AG09319 (cell line): ENCODE measurements at regions not wholly inside any gene's neighbourhood (a gene's known extent, or its start where the extent isn't known, plus 50 kb on each side); places are given as distances from the start of the nearest gene placed in this dataset.

Experiments used
- DNase-seq: peaks from one replicate; pipeline ENCODE4 v3.0.0-alpha.2; 2010; ENCODE audit warnings: low read depth; ENCODE audit errors: extremely low read depth
- TF ChIP-seq, protein P1 (sequence below): IDR thresholded peaks from 2 replicates; pipeline ENCODE4 v1.5.1; 2011; ENCODE audit warnings: low read depth, mild to moderate bottlenecking, inconsistent platforms, low read length, moderate library complexity

DNA sequence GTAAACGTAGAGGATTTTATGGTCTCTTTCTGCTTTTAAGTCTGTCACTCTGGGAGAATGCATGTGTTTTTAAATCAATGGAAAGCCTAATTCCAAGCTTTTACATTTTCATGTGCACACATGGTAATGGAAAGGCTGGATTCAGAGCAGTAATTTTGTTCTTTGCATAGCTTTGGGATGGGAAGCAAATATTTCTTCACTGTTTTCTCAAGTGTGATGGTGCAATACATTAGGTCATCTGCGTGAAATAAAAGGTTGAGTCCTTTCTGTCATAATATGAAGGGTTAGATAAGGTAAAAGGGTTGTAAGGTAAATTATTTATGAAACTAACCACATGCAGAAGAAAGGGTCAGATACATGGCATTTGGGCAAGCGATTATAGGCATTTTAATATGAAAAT is 88.2 kb upstream of the NR3C1 start:
- TF ChIP-seq, protein P1, sequence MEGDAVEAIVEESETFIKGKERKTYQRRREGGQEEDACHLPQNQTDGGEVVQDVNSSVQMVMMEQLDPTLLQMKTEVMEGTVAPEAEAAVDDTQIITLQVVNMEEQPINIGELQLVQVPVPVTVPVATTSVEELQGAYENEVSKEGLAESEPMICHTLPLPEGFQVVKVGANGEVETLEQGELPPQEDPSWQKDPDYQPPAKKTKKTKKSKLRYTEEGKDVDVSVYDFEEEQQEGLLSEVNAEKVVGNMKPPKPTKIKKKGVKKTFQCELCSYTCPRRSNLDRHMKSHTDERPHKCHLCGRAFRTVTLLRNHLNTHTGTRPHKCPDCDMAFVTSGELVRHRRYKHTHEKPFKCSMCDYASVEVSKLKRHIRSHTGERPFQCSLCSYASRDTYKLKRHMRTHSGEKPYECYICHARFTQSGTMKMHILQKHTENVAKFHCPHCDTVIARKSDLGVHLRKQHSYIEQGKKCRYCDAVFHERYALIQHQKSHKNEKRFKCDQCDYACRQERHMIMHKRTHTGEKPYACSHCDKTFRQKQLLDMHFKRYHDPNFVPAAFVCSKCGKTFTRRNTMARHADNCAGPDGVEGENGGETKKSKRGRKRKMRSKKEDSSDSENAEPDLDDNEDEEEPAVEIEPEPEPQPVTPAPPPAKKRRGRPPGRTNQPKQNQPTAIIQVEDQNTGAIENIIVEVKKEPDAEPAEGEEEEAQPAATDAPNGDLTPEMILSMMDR, result no peak
- no peak for DNase-seq

DNA sequence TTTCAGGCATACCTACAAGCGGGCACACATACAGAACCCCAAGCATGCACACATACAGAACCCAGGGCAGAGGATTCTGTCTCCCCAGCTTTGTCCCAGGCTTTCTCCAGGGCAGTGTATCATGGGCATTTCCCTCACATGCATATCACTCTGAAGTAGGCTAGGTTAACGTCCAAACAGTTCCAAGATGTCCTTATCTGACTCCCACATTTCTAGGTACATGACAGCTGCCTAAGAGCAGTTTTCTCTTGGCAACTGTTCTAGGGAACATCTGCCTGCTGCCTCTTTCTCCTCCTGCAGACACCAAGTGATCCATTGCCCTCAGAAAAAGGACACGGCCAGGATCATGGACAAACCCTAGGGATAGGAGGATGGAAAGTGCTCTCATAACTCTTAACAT is 84.9 kb upstream of the NR3C1 start:
- DNase-seq, result no peak
- TF ChIP-seq, protein P1, result no peak

- no peak for DNase-seq
- TF ChIP-seq, protein P1, result no peak
These were observed 81.1 kb upstream of the NR3C1 start for GRCh38 chr5:143484601-143485000.

DNA sequence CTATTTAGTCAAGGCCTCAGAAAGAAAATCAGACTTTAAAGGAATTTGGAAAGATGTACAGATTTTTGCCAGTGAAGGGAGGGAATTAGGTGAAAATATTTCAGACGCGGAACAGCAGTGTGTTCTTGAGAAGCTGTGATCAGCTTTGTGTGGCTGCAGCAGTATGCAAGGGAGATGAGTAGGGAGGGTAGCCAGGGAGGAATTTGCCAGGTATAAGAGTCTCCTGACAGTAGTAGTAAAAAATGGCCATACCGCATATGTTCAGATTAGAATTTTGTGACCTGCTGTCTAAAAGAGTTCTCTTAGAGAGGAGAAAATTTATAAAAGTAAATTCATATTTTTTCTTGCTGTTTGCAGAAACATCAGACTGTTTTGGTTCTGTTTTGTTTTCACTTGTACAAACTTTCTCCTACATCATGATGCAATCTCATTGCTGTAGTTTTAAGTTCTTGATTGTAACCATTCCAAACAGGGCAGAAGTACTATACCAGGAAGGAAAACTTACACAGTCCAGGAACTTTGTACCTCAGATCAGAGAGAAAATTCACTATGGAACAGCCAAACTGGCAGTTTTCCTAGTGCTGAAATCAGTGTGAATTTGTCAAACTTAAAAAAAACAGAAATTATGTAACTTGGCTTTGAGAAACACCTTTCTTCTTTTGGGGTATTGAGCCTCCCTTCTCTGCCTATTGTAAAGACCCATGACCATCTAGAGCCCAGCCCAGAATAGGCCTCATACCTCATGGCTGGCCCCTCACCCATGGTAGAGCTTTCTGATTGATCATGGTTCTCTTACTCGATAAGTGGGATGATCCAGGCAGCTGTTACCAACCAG is 78.4 kb upstream of the NR3C1 start:
- TF ChIP-seq, protein P1, result no peak
- no peak for DNase-seq

DNA sequence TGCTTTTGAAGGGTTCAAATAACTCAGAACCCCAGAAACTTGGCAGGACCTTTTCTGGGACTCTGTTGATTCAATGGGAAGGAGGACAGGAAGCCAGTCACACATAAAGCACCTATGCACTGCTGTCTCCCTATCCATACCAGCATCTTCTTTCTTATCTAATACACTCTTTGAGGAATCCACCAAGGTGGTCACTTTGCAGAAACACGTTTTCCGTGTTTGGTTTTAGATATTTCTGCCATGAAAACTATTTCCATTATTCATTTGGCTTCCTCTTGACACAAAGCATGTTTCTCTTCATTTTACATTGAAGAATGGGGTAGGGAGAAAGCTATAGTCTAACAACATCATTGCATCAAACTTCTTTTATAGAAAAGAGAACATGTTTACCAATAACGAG is 76.5 kb upstream of the NR3C1 start:
- no peak for DNase-seq
- TF ChIP-seq, protein P1, result no peak

DNA sequence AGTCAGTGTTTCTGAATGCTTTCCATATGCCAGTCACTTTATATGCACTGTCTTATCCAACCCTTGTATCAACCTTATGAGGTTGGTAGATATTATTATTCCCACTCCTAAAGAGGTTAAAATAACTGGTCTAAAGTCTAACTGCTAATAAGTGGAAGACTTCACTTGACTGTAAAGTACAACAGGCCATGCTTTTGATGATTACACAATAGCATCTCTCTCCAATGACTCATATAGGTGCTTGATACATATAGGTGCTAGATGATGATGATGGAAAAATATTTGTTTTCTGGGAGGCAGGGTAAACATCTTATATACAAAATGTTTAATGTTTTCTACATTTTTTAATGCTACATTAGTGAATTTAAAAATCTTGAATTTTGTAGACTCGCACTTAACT is 75.9 kb upstream of the NR3C1 start:
- TF ChIP-seq, protein P1, result no peak
- no peak for DNase-seq

DNA sequence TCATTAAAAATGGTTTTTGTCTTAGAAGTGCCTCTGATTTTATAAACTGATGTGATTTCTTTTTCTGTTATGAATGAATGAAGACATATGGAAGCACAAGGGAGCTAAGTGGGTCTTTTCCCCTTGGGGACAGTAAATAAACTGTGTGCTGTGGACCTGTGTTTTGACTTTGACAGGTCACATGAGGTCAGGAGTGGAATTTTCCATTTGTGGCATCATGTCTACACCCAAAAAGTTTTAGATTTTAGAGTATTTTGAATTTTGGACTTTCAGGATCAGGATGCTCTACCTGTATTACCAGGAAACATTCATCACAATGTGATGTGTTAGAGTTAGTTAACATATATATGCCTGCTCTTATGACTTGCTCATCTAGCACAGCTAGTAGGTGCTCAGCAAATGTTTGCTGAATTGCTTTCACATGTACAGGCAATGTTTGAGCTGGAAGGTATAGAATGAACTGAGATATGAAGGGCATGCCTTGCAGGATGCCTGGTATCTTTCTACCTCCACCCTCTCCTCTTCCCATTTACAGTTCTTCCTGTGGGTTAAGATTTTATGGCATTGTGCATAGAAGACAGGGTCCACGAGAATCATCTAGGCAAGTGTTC is 73.2 kb upstream of the NR3C1 start:
- TF ChIP-seq, protein P1, result no peak
- no peak for DNase-seq
